Smooth muscle cell (in vitro differentiated cells): ENCODE measurements at regions not wholly inside any gene's neighbourhood (a gene's known extent, or its start where the extent isn't known, plus 50 kb on each side); places are given as distances from the start of the nearest gene placed in this dataset.

Experiments
- DNase-seq: peaks from one replicate; lab custom pipeline; 2025; ENCODE audit not compliant: unreplicated experiment; lab: John Stamatoyannopoulos, UW
- H2AFZ ChIP-seq: fragments of 200-600 bp; sonication (generic); 2 replicates; pipeline ENCODE4 v1.6.0; 2016; ENCODE audit warnings: antibody characterized with exemption, low read depth, mild to moderate bottlenecking
- H3F3A ChIP-seq: fragments of 200-600 bp; sonication (generic); 2 replicates; pipeline ENCODE4 v1.6.0; 2017; ENCODE audit warnings: antibody characterized with exemption, low read depth
- H3K27ac ChIP-seq: fragments of 200-600 bp; sonication (generic); 2 replicates; pipeline ENCODE4 v1.5.1; 2016; ENCODE audit warnings: low read depth, mild to moderate bottlenecking
- H3K27me3 ChIP-seq: fragments of 200-600 bp; sonication (generic); 2 replicates; pipeline ENCODE4 v1.6.1; 2016; ENCODE audit warnings: low read depth, mild to moderate bottlenecking
- H3K36me3 ChIP-seq: fragments of 200-600 bp; sonication (generic); 2 replicates; pipeline ENCODE4 v1.5.1; 2016; ENCODE audit warnings: low read depth
- H3K4me1 ChIP-seq: fragments of 200-600 bp; sonication (generic); 2 replicates; pipeline ENCODE4 v1.5.1; 2016; ENCODE audit warnings: low read depth
- H3K4me2 ChIP-seq: fragments of 200-600 bp; sonication (generic); 2 replicates; pipeline ENCODE4 v1.6.0; 2016; ENCODE audit warnings: mild to moderate bottlenecking
- H3K4me3 ChIP-seq: fragments of 200-600 bp; sonication (generic); 2 replicates; pipeline ENCODE4 v1.5.1; 2016; ENCODE audit warnings: mild to moderate bottlenecking
- H3K79me2 ChIP-seq: fragments of 200-600 bp; sonication (generic); 2 replicates; pipeline ENCODE4 v1.6.0; 2016; ENCODE audit warnings: low read depth, mild to moderate bottlenecking
- H3K9ac ChIP-seq: fragments of 200-600 bp; sonication (generic); 2 replicates; pipeline ENCODE4 v1.6.0; 2016; ENCODE audit warnings: low read depth
- H3K9me3 ChIP-seq: fragments of 200-600 bp; sonication (generic); replicated peaks from 2 replicates; pipeline ENCODE4 v1.5.1; 2016; ENCODE audit warnings: low read depth
- H4K20me1 ChIP-seq: fragments of 200-600 bp; sonication (generic); 2 replicates; pipeline ENCODE4 v1.6.0; 2016; ENCODE audit warnings: low read depth
- CTCF ChIP-seq: fragments of 200-600 bp; sonication (generic); IDR thresholded peaks from 2 replicates; pipeline ENCODE4 v1.5.1; 2017; ENCODE audit warnings: borderline replicate concordance, mild to moderate bottlenecking, antibody characterized with exemption; ENCODE audit not compliant: insufficient read depth, poor library complexity, severe bottlenecking
- WGBS: methylation state at CpG from one replicate; pipeline ENCODE4 v1.1.7; 2016; ENCODE audit warnings: low lambda C conversion rate; 5-methylcytosine and 5-hydroxymethylcytosine counted together

- no peak for DNase-seq
- no peaks in the 10 kb centered on the region for H3K36me3 ChIP-seq
- H3K9me3 ChIP-seq: no peaks in the 10 kb centered on the region
- H3K79me2 ChIP-seq: no peaks in the 10 kb centered on the region
- no peak overlapping the region for H3K4me3 ChIP-seq
- no peak overlapping the region for H2AFZ ChIP-seq
- WGBS: 90% methylated on average over 4 of the region's 4 CpGs
- no peak for TF ChIP-seq CTCF
- H3K4me1 ChIP-seq: peaks cover 12% of the 10 kb centered on the region
- no peaks in the 10 kb centered on the region for H4K20me1 ChIP-seq
- no peak overlapping the region for H3K27ac ChIP-seq
- no peak overlapping the region for H3K4me2 ChIP-seq
- no peaks in the 10 kb centered on the region for H3F3A ChIP-seq
- H3K9ac ChIP-seq: no peak overlapping the region
- H3K27me3 ChIP-seq: no peaks in the 10 kb centered on the region
Observed at GRCh38 chr5:67263656-67264408, 67.2 kb upstream of the CD180 start.

- H4K20me1 ChIP-seq: no peaks in the 10 kb centered on the region
- no peaks in the 10 kb centered on the region for H3K9me3 ChIP-seq
- H3K9ac ChIP-seq: no peak overlapping the region
- no peak for DNase-seq
- H3K4me3 ChIP-seq: no peak overlapping the region
- no peak overlapping the region for H3K27ac ChIP-seq
- H3F3A ChIP-seq: no peaks in the 10 kb centered on the region
- no peaks in the 10 kb centered on the region for H3K36me3 ChIP-seq
- H3K4me2 ChIP-seq: no peak overlapping the region
- H3K79me2 ChIP-seq: no peaks in the 10 kb centered on the region
- no peaks in the 10 kb centered on the region for H3K27me3 ChIP-seq
- TF ChIP-seq CTCF: no peak
- H2AFZ ChIP-seq: no peak overlapping the region
- H3K4me1 ChIP-seq: peaks cover 3% of the 10 kb centered on the region
Observed at GRCh38 chr5:67262956-67263355, 66.4 kb upstream of the CD180 start.

- H3K9me3 ChIP-seq: no peaks in the 10 kb centered on the region
Observed at GRCh38 chr5:67262206-67262605, 65.6 kb upstream of the CD180 start.

More at GRCh38 chr5:67262206-67262605, 65.6 kb upstream of the CD180 start:
- Histone ChIP-seq H3K4me2 (no peak overlapping the region), H3K4me3 (no peak overlapping the region), H3F3A (no peaks in the 10 kb centered on the region), H2AFZ (no peak overlapping the region), H3K9ac (no peak overlapping the region), H4K20me1 (no peaks in the 10 kb centered on the region), H3K4me1 (no peaks in the 10 kb centered on the region), H3K79me2 (no peaks in the 10 kb centered on the region), H3K27me3 (no peaks in the 10 kb centered on the region), H3K36me3 (no peaks in the 10 kb centered on the region), H3K27ac (no peak overlapping the region)
- DNase-seq: no peak
- no peak for TF ChIP-seq CTCF
- WGBS: 77% methylated on average over 5 of the region's 5 CpGs
